Cardiac fibroblast (primary cell): ENCODE measurements at regions not wholly inside any gene's neighbourhood (a gene's known extent, or its start where the extent isn't known, plus 50 kb on each side); places are given as distances from the start of the nearest gene placed in this dataset.
A peak's percentile ranks its signal among the peaks of the same experiment; 100 is the strongest.
"Not testable (repeated sequence)": the region's sequence is repeated elsewhere in the genome, so short reads cannot be mapped to it uniquely, and the experiment has no call there.

Source experiments
- DNase-seq, 2 donors: peaks; one replicate each; pipeline versions ENCODE4 v3.0.0 to v3.0.0-alpha.2; 2010; ENCODE audit warnings: low read depth in 2 of 2
- H3K4me3 ChIP-seq, 2 donors: replicated peaks in 1 of 2; 1 replicate in 1 of 2; 2 replicates in 1 of 2; pipeline ENCODE4 v1.5.1; 2011; ENCODE audit warnings: low read depth in 2 of 2, low read length in 2 of 2, mild to moderate bottlenecking in 2 of 2, moderate library complexity in 1 of 2
- TF ChIP-seq, protein P1 (sequence below): IDR thresholded peaks from one replicate; pipeline ENCODE4 v1.5.1; 2011; ENCODE audit warnings: low read depth, mild to moderate bottlenecking, low read length, inconsistent platforms

- H3K4me3 ChIP-seq, DNase-seq: not testable (repeated sequence)
These were observed 196.9 kb downstream of the SPATA31A1 start for GRCh38 chr9:39552242-39552881.

DNA sequence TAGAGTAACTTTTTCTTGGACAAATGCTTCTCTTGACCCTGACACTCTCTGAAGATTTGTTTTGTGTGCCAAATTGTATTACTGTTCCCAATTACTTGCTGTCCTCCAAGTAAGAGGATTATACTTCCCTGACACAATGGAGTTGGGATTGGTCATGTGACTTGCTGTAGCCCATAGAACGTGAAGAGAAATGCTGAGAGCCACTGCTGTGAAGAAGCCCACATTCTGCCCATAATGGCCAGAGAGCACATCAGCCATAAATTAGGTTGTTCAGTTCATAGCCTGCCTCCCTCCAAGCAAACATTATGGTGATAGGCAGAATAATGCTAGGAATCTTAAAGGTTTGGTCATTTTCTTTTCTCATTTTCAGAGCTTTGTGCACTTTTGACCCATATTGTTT lies 198.9 kb downstream of the SPATA31A1 start:
- H3K4me3 ChIP-seq, DNase-seq: not testable (repeated sequence)

GRCh38 chr9:39559384-39559783 lies 203.9 kb downstream of the SPATA31A1 start:
- H3K4me3 ChIP-seq, DNase-seq: not testable (repeated sequence)
- TF ChIP-seq, protein P1, sequence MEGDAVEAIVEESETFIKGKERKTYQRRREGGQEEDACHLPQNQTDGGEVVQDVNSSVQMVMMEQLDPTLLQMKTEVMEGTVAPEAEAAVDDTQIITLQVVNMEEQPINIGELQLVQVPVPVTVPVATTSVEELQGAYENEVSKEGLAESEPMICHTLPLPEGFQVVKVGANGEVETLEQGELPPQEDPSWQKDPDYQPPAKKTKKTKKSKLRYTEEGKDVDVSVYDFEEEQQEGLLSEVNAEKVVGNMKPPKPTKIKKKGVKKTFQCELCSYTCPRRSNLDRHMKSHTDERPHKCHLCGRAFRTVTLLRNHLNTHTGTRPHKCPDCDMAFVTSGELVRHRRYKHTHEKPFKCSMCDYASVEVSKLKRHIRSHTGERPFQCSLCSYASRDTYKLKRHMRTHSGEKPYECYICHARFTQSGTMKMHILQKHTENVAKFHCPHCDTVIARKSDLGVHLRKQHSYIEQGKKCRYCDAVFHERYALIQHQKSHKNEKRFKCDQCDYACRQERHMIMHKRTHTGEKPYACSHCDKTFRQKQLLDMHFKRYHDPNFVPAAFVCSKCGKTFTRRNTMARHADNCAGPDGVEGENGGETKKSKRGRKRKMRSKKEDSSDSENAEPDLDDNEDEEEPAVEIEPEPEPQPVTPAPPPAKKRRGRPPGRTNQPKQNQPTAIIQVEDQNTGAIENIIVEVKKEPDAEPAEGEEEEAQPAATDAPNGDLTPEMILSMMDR = peak; percentile 33

- DNase-seq, H3K4me3 ChIP-seq: not testable (repeated sequence)
These were observed 211.3 kb downstream of the SPATA31A1 start for GRCh38 chr9:39566782-39567181.

DNA sequence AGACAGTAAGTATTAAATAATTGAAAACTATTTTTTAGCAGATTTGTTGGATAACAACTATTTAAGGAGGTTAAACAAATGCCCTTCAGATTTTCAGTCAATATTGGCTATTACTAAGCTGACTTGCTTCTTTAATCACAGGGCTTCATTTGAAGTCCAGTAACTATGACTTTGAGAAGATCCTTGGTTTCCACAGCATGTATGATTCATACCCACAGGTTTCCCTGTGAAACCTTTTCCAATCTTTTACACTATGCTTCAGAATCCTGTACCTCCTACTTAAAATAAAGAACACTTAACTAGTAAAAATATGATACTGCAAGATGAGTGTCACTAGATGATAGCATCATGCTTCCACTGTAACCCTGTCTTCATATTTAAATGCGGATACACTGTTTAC lies 211.9 kb downstream of the SPATA31A1 start:
- DNase-seq, H3K4me3 ChIP-seq: not testable (repeated sequence)

DNA sequence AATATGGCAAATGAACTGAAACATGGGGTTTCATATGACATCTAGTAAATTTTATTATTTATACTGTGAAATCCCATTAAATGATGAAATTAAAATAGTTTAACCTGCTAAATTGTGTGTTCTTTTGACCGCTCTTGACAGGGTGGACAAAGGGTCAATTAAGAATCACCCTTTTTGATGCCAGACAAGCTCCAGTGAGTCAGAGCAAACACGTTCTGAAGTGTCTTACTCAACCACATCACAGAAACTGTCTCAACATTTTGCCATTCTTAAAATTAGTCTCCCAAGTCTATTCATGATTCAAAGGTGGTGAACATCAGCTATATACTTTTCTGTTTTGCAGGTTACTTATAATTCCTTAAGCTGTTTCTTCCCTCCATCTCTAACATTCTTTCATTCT lies 213.4 kb downstream of the SPATA31A1 start:
- H3K4me3 ChIP-seq = not testable (repeated sequence)

GRCh38 chr9:39573024-39574022 lies 217.9 kb downstream of the SPATA31A1 start:
- DNase-seq, H3K4me3 ChIP-seq: not testable (repeated sequence)

More for the DNA sequence above, 213.4 kb downstream of the SPATA31A1 start:
- not testable (repeated sequence) for DNase-seq

- not testable (repeated sequence) for H3K4me3 ChIP-seq, DNase-seq
These were observed 223.5 kb downstream of the SPATA31A1 start for GRCh38 chr9:39579000-39579399.

DNA sequence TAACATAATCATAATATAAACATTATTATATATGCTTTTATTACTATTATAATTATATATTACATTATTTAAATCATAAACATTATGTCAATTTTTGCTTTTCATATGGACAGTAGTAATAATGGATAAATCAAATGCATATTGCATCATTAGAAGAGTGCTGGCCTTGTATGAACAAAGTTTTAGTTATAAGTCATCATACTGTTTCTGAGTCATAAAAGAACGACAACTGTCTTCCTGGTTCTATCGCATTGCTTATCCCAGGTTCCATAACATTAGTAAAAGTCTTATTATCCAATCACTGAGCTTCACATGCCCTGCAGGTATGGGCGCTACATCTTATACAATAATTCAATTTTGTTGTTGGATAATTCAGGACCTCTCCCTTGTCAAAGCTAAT lies 225.8 kb downstream of the SPATA31A1 start:
- H3K4me3 ChIP-seq, DNase-seq: not testable (repeated sequence)

- DNase-seq, H3K4me3 ChIP-seq: not testable (repeated sequence)
These were observed 227.4 kb downstream of the SPATA31A1 start for GRCh38 chr9:39582677-39583412.

DNA sequence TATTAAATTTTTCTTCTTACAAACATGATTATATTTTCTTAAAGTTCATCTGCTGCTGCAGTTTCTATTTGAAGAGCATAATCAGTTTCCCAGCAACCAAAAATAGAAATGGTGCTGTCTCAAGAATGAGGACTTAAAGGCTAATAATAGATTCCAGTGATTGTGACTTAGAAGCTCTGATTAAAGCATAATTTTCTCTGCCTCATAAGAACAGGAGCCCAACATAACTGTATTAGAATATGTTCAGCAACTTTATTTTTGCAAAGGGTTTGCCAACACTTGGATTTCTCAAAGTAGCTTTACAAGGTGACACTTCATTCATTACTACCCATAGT lies 227.9 kb downstream of the SPATA31A1 start:
- H3K4me3 ChIP-seq, DNase-seq: not testable (repeated sequence)

DNA sequence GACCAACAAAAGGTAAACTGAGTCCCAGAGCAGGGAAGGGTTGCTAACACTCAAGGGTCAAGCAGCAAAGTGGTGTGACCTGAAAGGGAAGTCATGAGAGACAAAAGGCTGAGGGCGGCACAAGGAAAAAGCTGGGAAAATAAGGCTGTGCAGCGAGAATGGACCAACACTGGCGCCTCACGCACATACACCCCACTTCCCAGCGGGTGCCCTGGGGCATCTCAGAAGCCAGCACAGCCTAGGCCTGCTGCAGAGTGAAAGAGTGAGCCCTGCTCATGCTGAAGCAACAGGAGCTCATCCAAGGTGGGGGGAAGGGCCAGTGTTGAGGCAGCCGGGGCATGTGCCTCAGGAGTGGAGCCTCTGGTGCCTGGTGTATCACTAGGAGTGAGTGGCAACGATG lies 229.8 kb downstream of the SPATA31A1 start:
- not testable (repeated sequence) for H3K4me3 ChIP-seq, DNase-seq
